K562 (cell line): ENCODE measurements at regions not wholly inside any gene's neighbourhood (a gene's known extent, or its start where the extent isn't known, plus 50 kb on each side); places are given as distances from the start of the nearest gene placed in this dataset.

Experiments
- ATAC-seq: fragments of 200-7000 bp; cut with Tn5 transposase; 3 replicates; pipeline ENCODE4 v1.9.1; 2020; ENCODE audit warnings: moderate library complexity
- BruUV-seq: library from RNA; stranded (reverse); fragments of 400-500 nt; replicated peaks from 2 replicates; lab custom pipeline; 2021; lab: Mats Ljungman, UMichigan
- CTCF ChIA-PET: fragments of 300-600 bp; formaldehyde crosslinking; extraction: SDS; loops from one replicate; lab custom pipeline; 2021; ENCODE audit warnings: low intra/inter-chr PET ratio; lab: Yijun Ruan, JAX
- POLR2A ChIA-PET: fragments of 300-600, 350-650 bp; sonication (Branson Sonifier 250); formaldehyde crosslinking; extraction: SDS; loops from one replicate; lab custom pipeline; 2021; ENCODE audit warnings: antibody characterized with exemption, inconsistent platforms; lab: Yijun Ruan, JAX
- DNase-seq, 4 experiments: peaks; one replicate each; pipeline versions ENCODE4 v3.0.0 to v3.0.0-alpha.2; 2011 to 2018; ENCODE audit warnings: low spot score in 3 of 4, mixed read lengths in 3 of 4; ENCODE audit errors: extremely low read depth in 1 of 4
- FAIRE-seq: peaks from 2 replicates; lab custom pipeline; 2011; peaks lifted over from hg19 to GRCh38; lab: Jason Lieb, UNC
- H2AFZ ChIP-seq: 2 replicates; pipeline ENCODE4 v1.6.0; 2011; ENCODE audit warnings: low read depth, low read length, control low read depth, inconsistent platforms
- H3K27ac ChIP-seq: fragments of 200-600 bp; 3 replicates; pipeline ENCODE4 v1.8.0; 2011; ENCODE audit warnings: low read depth, mild to moderate bottlenecking, control low read depth, inconsistent platforms, low read length, moderate library complexity, mixed read lengths; ENCODE audit errors: extremely low read depth
- H3K27me3 ChIP-seq, 2 experiments: fragments of 300-600 bp in 1 of 2; 2 replicates in 1 of 2; 3 replicates in 1 of 2; pipeline versions ENCODE4 v1.6.0 to v1.8.0; 2011; ENCODE audit warnings: inconsistent platforms in 2 of 2, low read length in 2 of 2, mild to moderate bottlenecking in 1 of 2, mixed read lengths in 1 of 2, moderate library complexity in 1 of 2; ENCODE audit not compliant: control insufficient read depth in 2 of 2, insufficient read depth in 2 of 2
- H3K36me3 ChIP-seq: fragments of 300-600 bp; 3 replicates; pipeline ENCODE4 v1.8.0; 2011; ENCODE audit warnings: mild to moderate bottlenecking, low read length, inconsistent platforms; ENCODE audit not compliant: control insufficient read depth, insufficient read depth
- H3K4me1 ChIP-seq, 2 experiments: fragments of 200-600 bp in 1 of 2; replicated peaks in 1 of 2; 2 replicates in 1 of 2; 3 replicates in 1 of 2; pipeline versions ENCODE4 v1.5.1 to v1.8.0; 2011; ENCODE audit warnings: inconsistent platforms in 2 of 2, low read length in 2 of 2, mild to moderate bottlenecking in 1 of 2, mixed read lengths in 1 of 2, moderate library complexity in 1 of 2; ENCODE audit not compliant: control insufficient read depth in 2 of 2, insufficient read depth in 2 of 2
- H3K4me2 ChIP-seq: 2 replicates; pipeline ENCODE4 v1.6.1; 2011; ENCODE audit warnings: low read length, control low read depth, inconsistent platforms, mixed read lengths; ENCODE audit not compliant: insufficient read depth
- H3K4me3 ChIP-seq: fragments of 200-600 bp; sonication (generic), shearing (Covaris generic); 2 replicates; pipeline ENCODE4 v1.5.1; 2016; ENCODE audit warnings: control low read depth, inconsistent platforms
- H3K79me2 ChIP-seq: fragments of 200-600 bp; 3 replicates; pipeline ENCODE4 v1.8.0; 2011; ENCODE audit warnings: low read length, inconsistent platforms; ENCODE audit not compliant: control insufficient read depth, insufficient read depth
- H3K9ac ChIP-seq, 2 experiments: 2 replicates each; pipeline versions ENCODE4 v1.6.0 to v1.6.1; 2011; ENCODE audit warnings: low read depth in 2 of 2, low read length in 2 of 2, control low read depth in 1 of 2, inconsistent platforms in 1 of 2, mild to moderate bottlenecking in 1 of 2, mixed read lengths in 1 of 2; ENCODE audit not compliant: insufficient read depth in 1 of 2
- H3K9me1 ChIP-seq: one replicate; pipeline ENCODE4 v1.6.0; 2011; ENCODE audit warnings: inconsistent platforms, mild to moderate bottlenecking, low read length, moderate library complexity; ENCODE audit not compliant: control insufficient read depth, insufficient read depth
- H3K9me3 ChIP-seq: replicated peaks from 2 replicates; pipeline ENCODE4 v1.5.1; 2011; ENCODE audit warnings: low read depth, low read length, inconsistent platforms; ENCODE audit not compliant: control insufficient read depth, insufficient read depth
- H4K20me1 ChIP-seq: replicated peaks from 2 replicates; pipeline ENCODE4 v1.6.1; 2011; ENCODE audit warnings: low read length, inconsistent platforms, mixed read lengths; ENCODE audit not compliant: control insufficient read depth, insufficient read depth
- ARNT ChIP-seq, 2 experiments: fragments of 450-650 bp; IDR thresholded peaks; 2 replicates each; pipeline ENCODE4 v1.6.1; 2016; ENCODE audit warnings: mild to moderate bottlenecking in 1 of 2
- CCAR2 ChIP-seq: fragments of 200-400 bp; formaldehyde crosslinking; IDR thresholded peaks from 2 replicates; pipeline ENCODE4 v1.6.1; 2017; ENCODE audit warnings: mild to moderate bottlenecking, low read depth, low read length
- CHD2 ChIP-seq: IDR thresholded peaks from 2 replicates; pipeline ENCODE4 v1.6.1; 2011; ENCODE audit warnings: low read depth, low read length
- FIP1L1 ChIP-seq: fragments of 200-400 bp; formaldehyde crosslinking; IDR thresholded peaks from 2 replicates; pipeline ENCODE4 v1.6.1; 2018; ENCODE audit warnings: mild to moderate bottlenecking, low read depth, low read length; ENCODE audit not compliant: poor library complexity, severe bottlenecking
- MEIS2 ChIP-seq: fragments of 450-650 bp; IDR thresholded peaks from 2 replicates; pipeline ENCODE4 v1.6.1; 2014; ENCODE audit warnings: mild to moderate bottlenecking; ENCODE audit not compliant: partially characterized antibody
- MTF1 ChIP-seq: fragments of 250-450 bp; sonication (Bioruptor Pico); IDR thresholded peaks from 2 replicates; pipeline ENCODE4 v1.9.0; 2021; ENCODE audit warnings: moderate library complexity, mild to moderate bottlenecking, inconsistent platforms, borderline replicate concordance
- POLR2G ChIP-seq: fragments of 200-400 bp; formaldehyde crosslinking; IDR thresholded peaks from 2 replicates; pipeline ENCODE4 v1.6.1; 2017; ENCODE audit warnings: low read depth, mild to moderate bottlenecking, antibody characterized with exemption, low read length, moderate library complexity
- SLC30A9 ChIP-seq: fragments of 250-450 bp; sonication (Bioruptor Pico); IDR thresholded peaks from 2 replicates; pipeline ENCODE4 v1.8.0; 2022; ENCODE audit warnings: mild to moderate bottlenecking, moderate library complexity
- SMARCA5 ChIP-seq: fragments of 450-650 bp; IDR thresholded peaks from 2 replicates; pipeline ENCODE4 v1.6.1; 2016
- ZKSCAN8 ChIP-seq: fragments of 200-800 bp; sonication (Bioruptor generic); IDR thresholded peaks from 2 replicates; pipeline ENCODE4 v1.6.1; 2016; ENCODE audit warnings: missing genetic modification characterization, missing compliant biosample characterization
- ZNF239 ChIP-seq: fragments of 250-450 bp; sonication (Bioruptor Pico); IDR thresholded peaks from 2 replicates; pipeline ENCODE4 v1.4.0; 2020; ENCODE audit warnings: mild to moderate bottlenecking
- ZNF384 ChIP-seq: IDR thresholded peaks from 2 replicates; pipeline ENCODE4 v1.6.1; 2012; ENCODE audit warnings: low read depth, low read length, improper control_type of control experiment
- ZNF408 ChIP-seq: fragments of 250-450 bp; sonication (Bioruptor Pico); IDR thresholded peaks from 2 replicates; pipeline ENCODE4 v1.4.0; 2020; ENCODE audit warnings: low read depth, mild to moderate bottlenecking, moderate library complexity
- WGBS: fragments of 100-300 bp; shearing (Covaris generic); methylation state at CpG from one replicate; pipeline ENCODE4 v1.1.6; 2016; ENCODE audit warnings: low coverage, mixed read lengths; ENCODE audit not compliant: insufficient coverage; ENCODE audit errors: missing lambda C conversion rate; 5-methylcytosine and 5-hydroxymethylcytosine counted together
- in situ Hi-C: fragments of 300-500 bp; cut with MboI; formaldehyde crosslinking; loops from 4 replicates; pipeline ENCODE4 v1.15.0; 2018; ENCODE audit warnings: inconsistent platforms, mixed read lengths
- intact Hi-C: fragments of 100-400 bp; cut with micrococcal nuclease; formaldehyde crosslinking; loops from 2 replicates; pipeline ENCODE4 v1.14.2; 2022
- TF ChIP-seq, protein P1 (sequence below), 2 experiments: fragments of 450-650 bp in 1 of 2; IDR thresholded peaks; 2 replicates each; pipeline ENCODE4 v1.6.1; 2011 to 2017; ENCODE audit warnings: low read depth in 2 of 2, antibody characterized with exemption in 1 of 2, borderline replicate concordance in 1 of 2, low read length in 1 of 2, mild to moderate bottlenecking in 1 of 2, mixed read lengths in 1 of 2; ENCODE audit not compliant: control insufficient read depth in 1 of 2

DNA sequence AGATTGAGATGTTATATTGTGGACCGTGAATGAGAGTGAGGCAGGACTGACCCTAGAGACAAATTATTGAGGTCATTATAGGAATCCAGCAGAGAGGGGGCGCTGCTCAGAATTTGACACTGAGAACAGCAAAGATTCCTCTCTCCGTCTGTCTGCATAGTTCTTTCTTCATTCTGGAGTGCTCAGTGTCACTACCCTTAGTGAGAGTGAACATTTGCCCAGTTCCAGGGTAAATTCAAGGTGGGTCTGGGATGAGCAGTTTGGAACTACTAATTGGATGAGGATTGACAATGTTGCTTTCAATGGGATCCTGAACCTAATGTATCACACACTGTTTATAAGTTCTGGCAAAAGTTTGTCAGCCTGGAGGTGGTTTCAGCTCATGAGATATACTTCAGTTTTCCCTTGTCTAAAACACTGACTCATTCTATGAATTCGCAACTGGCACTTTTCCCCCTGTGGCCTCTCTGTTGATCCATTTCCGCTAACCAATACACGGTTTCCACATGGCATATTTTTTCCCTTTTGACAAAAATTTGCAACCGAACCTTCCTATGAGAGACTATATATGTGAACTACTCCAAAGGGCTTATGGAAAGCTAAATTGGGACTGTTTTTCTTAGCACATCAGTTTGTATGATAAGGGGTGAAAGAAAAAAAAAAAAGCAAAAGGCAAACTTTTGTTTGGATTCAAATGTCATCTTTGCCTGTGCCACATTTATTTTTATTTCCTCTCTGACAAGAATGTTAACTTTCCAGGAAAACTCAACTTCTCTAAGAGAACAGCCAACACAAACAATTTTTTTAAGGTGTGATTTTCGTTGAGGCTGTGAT is 1240.7 kb upstream of the WWC1 start:
- intact Hi-C loops, result no loop called here
- H3K4me1 ChIP-seq, result no peaks in the 10 kb centered on the region
- TF ChIP-seq SLC30A9 (CRISPR knock-in tag), result no peak
- no peak for TF ChIP-seq MTF1 (CRISPR knock-in tag)
- TF ChIP-seq, protein P1, sequence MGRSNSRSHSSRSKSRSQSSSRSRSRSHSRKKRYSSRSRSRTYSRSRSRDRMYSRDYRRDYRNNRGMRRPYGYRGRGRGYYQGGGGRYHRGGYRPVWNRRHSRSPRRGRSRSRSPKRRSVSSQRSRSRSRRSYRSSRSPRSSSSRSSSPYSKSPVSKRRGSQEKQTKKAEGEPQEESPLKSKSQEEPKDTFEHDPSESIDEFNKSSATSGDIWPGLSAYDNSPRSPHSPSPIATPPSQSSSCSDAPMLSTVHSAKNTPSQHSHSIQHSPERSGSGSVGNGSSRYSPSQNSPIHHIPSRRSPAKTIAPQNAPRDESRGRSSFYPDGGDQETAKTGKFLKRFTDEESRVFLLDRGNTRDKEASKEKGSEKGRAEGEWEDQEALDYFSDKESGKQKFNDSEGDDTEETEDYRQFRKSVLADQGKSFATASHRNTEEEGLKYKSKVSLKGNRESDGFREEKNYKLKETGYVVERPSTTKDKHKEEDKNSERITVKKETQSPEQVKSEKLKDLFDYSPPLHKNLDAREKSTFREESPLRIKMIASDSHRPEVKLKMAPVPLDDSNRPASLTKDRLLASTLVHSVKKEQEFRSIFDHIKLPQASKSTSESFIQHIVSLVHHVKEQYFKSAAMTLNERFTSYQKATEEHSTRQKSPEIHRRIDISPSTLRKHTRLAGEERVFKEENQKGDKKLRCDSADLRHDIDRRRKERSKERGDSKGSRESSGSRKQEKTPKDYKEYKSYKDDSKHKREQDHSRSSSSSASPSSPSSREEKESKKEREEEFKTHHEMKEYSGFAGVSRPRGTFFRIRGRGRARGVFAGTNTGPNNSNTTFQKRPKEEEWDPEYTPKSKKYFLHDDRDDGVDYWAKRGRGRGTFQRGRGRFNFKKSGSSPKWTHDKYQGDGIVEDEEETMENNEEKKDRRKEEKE (IDR thresholded peaks at IDR 0.05; ENCODE audit: borderline replicate concordance in 1 of 2, control insufficient read depth in 1 of 2, low read depth in 2 of 2, low read length in 1 of 2), result no peak
- TF ChIP-seq MEIS2, result no peak
- TF ChIP-seq SMARCA5, result no peak
- no peak for TF ChIP-seq CCAR2
- TF ChIP-seq ZNF384, result no peak
- TF ChIP-seq ZKSCAN8, result no peak
- no peak for TF ChIP-seq ZNF408 (CRISPR knock-in tag)
- no peak for TF ChIP-seq ARNT (IDR thresholded peaks at IDR 0.05)
- no peak for TF ChIP-seq FIP1L1
- TF ChIP-seq ZNF239 (CRISPR knock-in tag), result no peak
- TF ChIP-seq POLR2G, result no peak
- TF ChIP-seq CHD2, result no peak
- TF ChIP-seq, all 486 proteins: peak for 0
- H3K27me3 ChIP-seq, result no peaks in the 10 kb centered on the region
- ChIA-PET CTCF (no interaction called here), POLR2A (no interaction called here)
- no peak overlapping the region for H3K9ac ChIP-seq
- in situ Hi-C loops, result no loop called here
- ATAC-seq (no peak), DNase-seq (no peak), FAIRE-seq (no peak)
- BruUV-seq, result no TSS peak
- no peaks in the 10 kb centered on the region for H4K20me1 ChIP-seq
- no peaks in the 10 kb centered on the region for H3K79me2 ChIP-seq
- no peak overlapping the region for H3K4me3 ChIP-seq
- no peaks in the 10 kb centered on the region for H3K9me1 ChIP-seq
- H3K36me3 ChIP-seq, result no peaks in the 10 kb centered on the region
- no peak overlapping the region for H3K27ac ChIP-seq
- H2AFZ ChIP-seq, result no peak overlapping the region
- WGBS, result 1% methylated on average over 8 of the region's 8 CpGs
- H3K9me3 ChIP-seq, result no peaks in the 10 kb centered on the region; the same call in 1 of the 2 replicates
- H3K4me2 ChIP-seq, result no peak overlapping the region
